NCI-H2081 (cell line): ENCODE measurements at regions not wholly inside any gene's neighbourhood (a gene's known extent, or its start where the extent isn't known, plus 50 kb on each side); places are given as distances from the start of the nearest gene placed in this dataset.

ENCODE experiments used
- DNase-seq, 2 experiments: peaks; one replicate each; lab custom pipeline; 2025; lab: John Stamatoyannopoulos, UW

DNA sequence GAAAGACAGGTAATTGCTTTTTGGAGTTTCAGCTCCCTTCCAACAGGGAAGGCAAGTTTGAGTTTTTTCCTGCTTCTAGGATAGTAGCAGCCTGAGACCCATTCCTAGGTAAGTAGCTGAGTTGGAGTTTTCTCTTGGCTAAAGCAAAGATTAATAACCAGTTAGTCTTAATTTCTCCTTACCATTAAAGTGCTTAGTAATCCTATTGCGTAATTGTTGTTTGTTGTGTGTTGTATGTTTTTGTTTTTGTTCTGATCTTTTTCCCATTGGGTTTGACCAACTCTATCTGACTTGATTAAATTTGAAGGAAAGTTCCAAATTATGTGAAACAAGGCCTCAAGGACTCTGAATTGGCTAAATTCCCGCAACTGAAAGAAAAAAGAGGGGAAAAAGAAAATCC, 83.5 kb downstream of the TBX22 start:
- no peak for DNase-seq

DNA sequence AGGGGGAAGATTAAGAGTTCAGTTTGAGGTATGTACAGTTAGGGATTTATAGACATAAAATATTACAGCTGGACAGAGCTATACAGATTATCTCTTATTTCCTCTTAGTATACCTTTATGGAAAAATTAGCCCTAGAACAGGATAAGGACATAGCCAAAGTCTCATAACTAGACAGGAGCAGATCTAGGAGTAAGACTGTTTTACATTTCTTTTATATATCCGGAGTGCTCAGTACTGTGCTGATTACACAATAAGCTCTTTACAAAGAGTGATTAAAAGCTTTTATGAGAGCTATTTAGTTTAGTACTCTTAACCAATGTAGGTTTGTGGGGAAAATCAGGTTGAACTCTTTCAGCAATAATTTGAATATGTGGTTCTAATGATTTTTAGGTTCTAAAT, 105.8 kb downstream of the TBX22 start:
- no peak for DNase-seq

DNA sequence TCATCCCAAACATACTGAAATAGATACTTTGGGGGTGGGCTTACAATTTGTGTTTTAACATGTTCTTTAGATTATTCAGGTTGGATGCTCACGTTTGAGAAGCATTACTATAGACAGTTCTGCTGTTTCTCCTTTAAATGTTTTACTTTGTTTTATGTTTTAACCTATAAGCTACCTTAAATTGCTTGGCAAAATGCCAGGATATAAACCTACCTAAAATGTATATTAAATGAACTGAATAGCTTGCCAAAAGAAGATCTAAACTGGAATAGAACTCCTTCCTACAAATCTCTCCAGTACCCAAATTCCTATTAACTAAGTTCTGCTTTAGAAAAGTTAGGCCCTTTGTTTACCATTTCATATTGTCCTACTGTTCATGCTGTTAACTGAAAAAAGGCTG, 124.4 kb downstream of the TBX22 start:
- DNase-seq = no peak

DNA sequence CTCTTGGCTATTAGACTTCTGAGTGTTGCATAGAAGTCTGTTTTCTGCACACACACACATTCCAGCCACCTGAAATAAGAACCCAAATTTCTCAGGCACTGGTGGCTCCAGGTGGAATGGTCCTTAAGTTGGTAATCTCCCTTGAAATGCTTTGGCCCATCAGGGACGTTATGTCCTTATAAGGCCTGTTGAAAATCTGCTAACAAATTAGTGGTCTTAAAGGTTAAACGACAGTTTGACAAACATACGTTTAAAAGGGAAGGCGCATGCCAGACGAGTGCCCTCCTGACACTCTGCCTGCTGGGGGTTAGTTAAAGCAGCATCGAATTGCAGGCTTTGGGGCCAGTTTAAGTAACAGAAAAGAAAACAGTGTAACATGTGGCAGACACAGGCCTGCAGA, 125.0 kb downstream of the TBX22 start:
- no peak for DNase-seq

DNA sequence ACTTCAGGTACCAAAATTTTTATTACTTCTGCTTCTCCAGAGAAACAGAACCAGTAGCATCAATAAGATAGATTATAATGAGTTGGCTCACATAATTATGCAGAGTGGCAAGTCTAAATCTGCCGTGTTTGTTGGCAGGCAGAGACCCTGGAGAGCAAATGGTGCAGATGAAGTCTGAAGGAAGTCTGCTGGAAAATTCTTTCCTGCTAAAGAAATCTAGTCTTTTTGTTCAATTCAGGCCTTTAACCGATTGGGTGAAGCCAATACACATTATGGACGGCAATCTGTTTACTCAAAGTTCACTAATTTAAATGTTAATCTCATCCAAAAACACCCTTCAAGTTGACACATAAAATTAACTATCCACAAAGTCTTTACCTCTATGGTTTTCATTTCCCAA, 156.0 kb downstream of the TBX22 start:
- DNase-seq = no peak

DNA sequence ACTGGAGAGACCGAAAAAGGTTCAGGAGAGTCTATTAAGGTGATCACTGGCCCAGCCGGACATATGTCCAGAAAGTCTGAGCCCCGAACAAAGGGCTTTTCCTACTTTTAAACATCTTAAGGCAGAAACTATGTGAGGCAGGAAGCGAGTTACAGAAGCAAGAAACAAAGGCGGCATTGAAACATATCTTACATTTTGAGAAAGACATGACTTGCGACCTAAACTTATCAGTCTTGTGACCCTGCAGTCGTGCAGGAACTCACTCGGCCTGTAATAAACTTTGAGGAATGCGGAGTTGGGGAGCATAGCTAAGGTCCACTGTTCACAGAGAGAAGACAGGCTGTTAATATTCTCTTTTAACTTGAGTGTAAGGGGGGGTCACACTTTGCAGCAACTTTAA, 158.7 kb downstream of the TBX22 start:
- DNase-seq = no peak

DNA sequence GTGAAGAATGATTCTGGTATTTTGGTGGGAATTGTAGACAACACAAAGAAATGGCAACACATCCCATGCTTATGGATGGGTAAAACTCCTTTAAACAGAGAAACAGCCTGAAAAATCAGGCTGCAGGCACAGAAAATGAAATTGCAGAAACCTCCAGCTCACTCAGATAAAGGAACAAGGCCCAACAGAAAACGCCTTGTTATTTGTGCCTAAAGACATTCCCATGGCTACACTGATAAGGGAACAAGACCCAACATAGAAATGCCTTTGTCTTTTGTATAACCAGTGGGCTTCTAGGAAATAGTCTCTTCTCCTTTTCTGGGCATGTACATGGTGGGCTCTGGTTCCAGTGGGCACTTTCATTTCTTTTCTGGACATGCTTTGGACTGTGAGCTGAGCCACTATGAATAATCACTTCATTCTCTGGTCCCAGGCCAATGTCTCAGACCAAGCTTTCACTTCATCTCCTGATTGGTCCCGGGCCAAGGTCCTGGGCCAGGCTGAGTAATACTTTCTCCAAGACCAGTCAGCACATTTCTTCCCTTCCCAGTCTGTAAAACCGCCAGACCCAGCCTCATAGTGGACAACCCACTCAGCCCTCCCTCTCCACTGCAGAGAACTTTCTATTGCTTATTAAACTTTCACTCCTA, 160.5 kb downstream of the TBX22 start:
- no peak for DNase-seq

DNA sequence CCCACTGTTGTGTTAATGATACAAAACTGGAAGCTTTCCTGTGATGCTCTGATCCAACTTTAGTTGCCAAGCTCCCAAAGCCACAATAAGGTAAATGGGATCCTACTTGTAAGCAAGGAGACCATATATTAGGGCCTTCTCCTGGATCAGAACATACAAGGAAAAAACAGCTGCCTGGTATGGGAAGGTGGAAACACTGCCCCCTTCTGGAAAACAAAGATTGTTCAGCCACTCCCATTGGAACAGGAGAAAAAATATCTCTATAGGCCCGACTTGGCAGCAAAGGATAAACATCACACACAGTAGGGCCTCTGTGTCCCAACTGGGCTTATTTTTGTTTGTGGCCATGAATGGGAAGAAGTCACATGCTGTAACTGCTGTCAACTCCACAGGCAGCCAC, 166.5 kb downstream of the TBX22 start:
- DNase-seq = no peak

DNA sequence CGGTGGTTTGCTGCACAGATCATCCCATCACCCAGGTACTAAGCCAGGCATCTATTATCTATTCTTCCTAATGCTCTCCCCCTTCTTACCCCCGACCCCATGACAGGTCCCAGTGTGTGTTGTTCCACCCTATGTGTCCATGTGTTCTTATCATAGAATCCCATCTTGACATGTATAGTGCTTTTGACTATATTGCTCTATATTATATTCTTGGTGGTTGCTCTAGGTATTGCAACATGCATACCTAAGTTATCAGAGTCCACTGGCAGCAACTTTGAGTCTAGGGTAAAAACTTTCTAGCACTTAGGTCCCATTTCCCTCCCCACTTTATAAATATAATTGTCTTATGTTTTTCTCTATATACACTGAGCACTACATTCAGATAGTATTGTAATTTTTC, 170.3 kb downstream of the TBX22 start:
- DNase-seq = no peak

DNA sequence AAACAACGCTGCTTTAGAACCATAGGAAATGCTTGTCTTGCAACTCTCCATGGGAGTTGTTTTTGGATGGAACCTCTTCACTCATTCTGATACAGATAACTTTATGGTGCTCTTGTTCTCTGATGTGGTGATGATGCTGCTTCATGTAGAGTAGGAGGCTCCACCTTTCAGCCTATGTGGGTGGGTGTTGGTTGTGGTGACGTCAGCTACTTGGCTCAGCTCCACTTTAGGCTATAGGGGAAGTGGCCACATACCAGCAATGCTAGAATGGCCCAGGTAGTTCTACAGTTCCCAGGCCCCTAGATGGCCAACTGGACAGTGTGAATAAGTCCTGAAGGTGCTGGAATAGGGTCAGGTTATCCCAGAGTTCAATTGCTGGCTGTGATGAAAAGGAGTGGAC, 192.1 kb downstream of the TBX22 start:
- DNase-seq = no peak

DNA sequence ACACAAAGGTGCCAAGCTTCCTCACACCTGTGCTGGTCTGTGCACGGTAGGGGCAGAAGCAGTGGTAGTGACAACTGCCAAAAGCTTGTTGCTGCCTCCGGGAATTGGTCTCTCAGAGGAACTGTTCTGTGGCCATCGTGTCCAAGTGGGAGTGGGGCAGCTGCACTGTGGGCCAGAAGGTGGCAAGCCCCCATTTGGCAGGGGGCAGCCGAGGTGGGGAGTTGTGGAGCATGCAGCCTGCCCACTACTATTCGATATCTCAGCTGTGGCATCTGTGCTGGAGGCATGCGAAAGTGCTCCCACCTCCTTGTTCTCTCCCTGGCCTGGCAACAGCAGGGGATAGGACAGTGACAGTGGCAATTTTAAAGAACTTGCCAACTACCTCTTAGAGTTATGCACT, 192.8 kb downstream of the TBX22 start:
- no peak for DNase-seq

DNA sequence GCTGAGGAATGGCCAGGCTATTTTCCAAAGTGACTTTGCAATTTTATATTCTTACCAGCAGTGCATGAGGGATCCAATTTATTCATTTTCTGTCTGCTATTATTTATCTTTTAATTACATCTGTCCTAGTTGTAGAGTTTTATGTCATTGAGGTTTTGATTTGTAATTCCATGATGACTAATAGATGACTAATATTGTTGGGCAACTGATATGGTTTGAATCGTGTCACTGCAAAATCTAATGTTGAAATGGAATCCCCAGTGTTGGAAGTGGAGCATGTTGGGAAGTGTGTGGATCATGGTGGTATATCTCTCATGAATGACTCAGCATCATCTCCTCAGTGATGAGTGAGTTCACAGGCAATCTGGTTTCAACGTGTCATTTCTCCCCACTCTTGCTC, 201.5 kb downstream of the TBX22 start:
- no peak for DNase-seq

DNA sequence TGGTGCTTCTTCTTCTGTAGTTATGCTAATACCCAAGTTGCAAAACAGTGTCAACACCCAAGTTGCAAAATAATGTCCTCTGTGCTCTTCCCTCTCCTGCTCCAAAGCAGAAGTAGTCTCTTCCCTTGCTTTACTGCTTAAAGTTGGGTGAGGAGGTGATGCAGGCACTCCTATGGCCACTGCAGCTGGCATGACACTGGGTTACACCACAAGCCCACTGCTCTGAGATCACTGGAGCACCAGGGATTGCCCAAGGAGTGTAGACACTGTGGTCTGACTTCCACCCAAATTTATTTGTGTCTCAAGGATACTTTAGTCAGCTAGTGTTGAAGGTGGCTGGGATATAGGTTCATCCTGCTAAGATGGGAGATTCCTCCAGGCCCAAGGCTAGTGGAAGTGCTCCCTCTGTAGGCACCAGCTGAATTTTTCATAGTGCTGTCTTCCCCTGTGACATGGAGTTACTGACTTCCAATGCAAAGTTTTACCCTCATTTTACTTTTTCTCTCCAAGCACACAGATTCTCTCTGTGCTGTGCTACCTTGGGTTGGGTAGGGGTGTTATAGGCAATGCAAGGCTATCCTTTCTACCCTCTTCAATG, 196.2 kb upstream of the TENT5D start:
- no peak for DNase-seq

DNA sequence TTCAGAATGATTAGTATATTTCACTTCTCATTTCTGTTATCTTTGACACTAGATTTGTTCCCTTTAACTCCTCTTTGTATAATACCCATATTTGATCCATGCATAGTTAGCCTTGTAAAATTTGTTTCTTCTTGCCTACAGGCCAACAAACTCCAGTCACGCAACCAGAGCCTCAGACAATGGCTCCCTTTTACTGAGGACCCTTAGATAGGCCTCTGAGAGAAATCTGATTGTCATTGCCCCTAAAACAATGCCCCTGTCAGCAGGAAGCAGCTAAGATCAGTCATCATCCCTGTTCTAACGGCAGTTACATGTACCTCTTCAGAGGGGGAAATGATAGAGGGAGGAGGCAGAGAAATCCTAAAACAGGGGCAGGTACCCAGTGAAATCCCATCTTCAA, 190.6 kb upstream of the TENT5D start:
- no peak for DNase-seq

DNA sequence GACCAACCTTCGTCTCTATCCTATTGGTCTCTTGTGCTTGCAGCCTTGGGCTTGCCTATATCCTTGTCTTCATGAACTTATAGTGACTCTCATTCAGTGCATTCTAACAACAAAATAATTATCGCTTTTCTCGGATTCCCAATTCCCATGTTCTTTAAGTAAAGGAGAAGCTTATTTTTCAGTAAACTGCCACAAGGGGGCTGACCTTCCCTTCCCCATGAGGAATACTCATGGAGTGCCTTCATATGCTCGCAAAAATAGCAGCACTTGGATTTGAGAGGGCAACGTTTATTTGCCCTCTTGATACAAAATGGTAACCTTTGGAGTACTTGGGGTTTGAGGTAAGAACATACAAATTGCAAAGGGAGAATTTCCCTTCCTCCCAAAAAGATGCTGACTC, 183.2 kb upstream of the TENT5D start:
- no peak for DNase-seq

DNA sequence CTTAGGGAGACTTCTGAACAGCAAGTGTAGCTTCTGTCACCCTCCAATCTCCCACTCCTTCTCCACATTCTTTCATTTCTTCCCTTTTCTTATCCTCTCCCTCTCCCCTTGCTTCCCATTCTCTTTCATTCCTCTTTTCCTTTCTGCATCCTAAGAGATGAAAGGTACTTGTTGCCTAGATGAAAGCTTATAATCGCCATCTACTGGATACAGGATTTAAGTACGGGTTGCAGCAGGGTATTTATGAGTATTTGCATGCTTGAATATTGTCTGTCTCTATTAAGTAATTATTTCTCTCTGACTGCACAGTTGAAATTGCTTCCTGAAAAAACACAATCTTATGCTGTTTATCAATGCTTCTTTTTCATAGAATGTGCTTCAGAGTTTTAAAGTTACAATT, 174.0 kb upstream of the TENT5D start:
- DNase-seq = no peak

DNA sequence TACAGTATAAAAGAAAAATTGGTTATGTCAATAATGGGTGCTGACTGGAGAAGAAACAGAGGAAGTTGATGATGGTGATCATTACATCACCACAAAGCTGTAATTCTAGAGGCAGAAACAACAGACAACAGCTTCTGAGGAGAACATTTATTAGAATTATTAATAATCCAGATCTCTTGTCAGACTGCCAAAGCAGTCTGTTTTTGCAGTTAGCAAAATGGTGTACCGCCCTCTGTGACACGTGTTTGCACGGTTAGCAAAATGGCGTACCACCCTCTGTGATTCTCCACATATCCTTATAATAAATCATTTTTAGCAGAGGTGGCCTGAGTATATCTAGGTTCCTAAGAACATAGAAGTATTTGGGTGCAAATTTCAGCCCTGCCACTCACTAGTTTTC, 154.0 kb upstream of the TENT5D start:
- no peak for DNase-seq

DNA sequence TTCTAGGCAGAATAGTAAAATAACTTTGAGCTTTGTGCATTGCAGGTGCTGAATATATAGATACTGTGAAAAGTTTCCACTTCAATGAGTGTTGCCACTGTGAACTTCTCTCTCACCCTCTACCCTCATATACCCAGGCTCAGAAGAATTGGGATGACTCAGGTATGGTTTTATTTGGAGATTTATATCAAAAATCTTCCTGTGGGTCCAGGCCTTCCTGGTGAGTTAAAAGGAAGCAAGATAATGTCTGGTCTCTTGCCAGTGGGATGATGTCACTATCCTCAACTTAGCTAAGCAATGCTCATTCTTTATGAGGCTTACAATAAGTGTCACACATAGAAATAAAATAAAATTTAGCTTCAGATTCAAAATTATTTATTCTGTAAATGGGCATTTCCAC, 153.3 kb upstream of the TENT5D start:
- no peak for DNase-seq

DNA sequence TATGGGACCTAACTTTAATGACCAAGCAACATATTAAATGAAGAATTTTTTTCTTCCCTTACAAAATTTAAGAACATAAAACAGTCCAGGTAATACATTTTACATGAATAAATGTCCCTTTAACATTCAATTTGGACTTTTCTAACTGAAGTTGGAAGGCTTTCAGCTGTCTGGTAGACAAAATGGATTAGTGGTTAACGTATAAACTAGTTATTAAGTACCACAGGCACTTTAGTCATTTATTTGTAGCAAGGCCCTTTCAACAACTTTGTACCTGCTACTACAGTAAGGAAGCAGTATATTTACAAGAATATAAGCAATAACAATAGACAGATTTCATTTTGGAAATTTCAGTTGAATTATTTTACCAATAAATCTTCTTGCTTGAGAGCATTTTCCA, 152.5 kb upstream of the TENT5D start:
- DNase-seq = no peak

DNA sequence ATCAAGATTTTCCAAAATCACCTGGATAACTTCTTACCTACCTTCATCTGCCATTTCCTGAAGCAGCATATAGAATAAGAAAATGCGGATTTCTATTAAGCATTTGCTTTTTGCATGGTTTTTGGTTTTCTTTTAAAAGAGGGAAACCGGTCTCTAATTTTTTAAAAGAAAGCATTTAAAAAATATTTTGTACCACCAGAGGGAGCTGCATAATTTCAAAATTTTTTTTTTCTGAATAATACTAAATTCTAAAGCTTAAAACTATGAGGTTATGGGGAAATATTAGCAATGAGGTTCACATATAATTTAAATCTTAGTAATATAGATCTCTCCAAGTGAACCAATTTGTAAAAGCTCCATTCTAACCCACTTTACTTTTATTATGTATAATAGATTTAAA, 137.7 kb upstream of the TENT5D start:
- DNase-seq = no peak

DNA sequence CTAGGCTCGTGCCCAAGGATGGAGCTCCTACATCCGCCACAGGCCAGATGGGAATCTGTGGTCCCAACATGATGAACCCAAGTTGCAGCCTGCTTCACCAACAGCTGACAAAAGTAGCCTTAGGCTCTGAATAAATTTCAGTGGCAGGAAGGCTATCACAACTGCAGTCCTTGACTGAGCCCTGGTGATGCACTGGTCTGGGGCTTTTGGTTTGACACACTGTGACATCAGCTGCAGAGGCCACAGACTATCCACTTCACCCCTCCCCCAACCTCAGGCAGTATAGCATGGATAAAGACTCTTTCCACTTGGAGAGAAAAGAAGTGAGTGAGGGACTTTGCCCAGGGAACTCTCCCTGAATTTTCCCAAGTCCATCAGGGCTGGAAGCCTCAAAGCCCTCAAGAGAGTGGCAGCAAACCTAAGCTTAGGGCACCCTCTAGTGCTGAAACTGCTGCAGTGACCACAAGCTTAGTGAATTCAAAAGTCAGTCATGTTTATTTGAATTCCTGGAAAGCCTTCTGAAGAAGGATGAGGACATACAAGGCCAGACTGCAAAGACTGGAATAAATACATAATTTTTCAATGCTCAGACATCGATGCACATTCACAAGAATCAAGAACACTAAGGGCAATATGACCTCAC, 135.0 kb upstream of the TENT5D start:
- DNase-seq = no peak

DNA sequence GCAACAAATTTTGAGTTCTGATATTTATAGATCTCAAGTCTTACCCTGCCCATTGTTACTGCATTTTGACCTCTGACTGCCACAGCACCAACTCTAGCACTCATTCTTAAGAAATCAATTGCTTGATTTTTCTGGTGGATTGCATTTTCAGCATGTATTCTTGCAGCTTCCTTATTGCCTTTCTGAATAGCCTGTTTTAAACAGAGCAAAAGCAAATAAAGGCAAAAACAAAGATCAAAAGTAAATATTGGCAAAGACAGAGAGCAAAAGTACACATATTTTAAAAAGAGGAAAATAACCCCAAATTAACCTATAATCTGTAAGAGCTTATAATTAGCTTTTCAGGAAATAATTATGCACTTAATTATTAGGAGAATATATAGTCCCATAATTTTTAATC, 129.4 kb upstream of the TENT5D start:
- DNase-seq = no peak

DNA sequence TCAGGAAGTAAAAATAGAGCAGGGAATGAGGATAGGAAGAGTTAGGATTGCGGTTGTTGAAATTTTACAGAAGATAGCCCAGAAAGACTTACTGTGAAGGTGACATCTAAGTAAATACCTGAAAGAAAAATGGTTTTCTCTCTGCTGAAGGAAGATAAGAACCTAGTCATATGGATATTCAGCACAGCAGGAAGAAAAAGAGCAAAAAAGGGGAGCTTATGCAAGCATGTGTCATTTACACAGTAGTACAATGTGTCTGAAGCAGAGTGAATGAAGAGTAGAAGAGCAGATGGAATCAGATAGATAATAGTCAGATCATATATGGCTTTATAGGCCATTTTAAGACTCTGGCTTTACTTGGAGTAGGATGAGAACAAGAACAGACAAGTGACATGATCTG, 126.9 kb upstream of the TENT5D start:
- DNase-seq = no peak

DNA sequence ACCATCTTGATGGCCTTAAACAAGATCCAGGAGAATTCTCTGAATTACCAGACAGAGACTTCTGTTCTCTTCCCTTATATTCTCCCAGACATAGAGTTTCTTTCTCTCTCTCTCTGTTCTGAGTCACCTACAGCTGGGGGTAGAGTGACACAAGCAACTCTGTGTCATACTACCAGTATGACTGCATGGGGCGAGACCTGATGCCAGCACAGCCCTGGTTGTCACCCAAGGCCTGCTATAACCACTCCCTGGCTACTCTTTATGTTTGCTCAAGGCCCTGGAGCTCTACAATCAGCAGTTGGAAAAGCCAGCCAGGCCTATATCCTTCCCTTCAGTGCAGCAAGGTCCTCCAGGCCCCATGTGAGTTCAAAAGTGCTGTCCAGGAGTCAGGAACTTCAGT, 114.2 kb upstream of the TENT5D start:
- no peak for DNase-seq
